ENCODE measurements at regions not wholly inside any gene's neighbourhood (a gene's known extent, or its start where the extent isn't known, plus 50 kb on each side); places are given as distances from the start of the nearest gene placed in this dataset.

GRCh38 chr9:108056084-108056804 lies 566.7 kb upstream of the KLF4 start:
- TF ChIP-seq CTCF (IDR thresholded peaks at IDR 0.05; ENCODE audit: poor library complexity): no peak
- TF ChIP-seq EZH2 (IDR thresholded peaks at IDR 0.05; ENCODE audit: borderline replicate concordance): no peak
